Liver (tissue), 3 donors: ENCODE measurements at regions not wholly inside any gene's neighbourhood (a gene's known extent, or its start where the extent isn't known, plus 50 kb on each side); places are given as distances from the start of the nearest gene placed in this dataset.
"Not testable (repeated sequence)": the region's sequence is repeated elsewhere in the genome, so short reads cannot be mapped to it uniquely, and the experiment has no call there.

Source experiments
- RAD21 ChIP-seq, 2 donors: IDR thresholded peaks; 2 replicates each; pipeline ENCODE4 v1.6.1; 2016; ENCODE audit warnings: antibody characterized with exemption in 2 of 2, mild to moderate bottlenecking in 2 of 2
- YY1 ChIP-seq: IDR thresholded peaks from 2 replicates; pipeline ENCODE4 v1.6.1; 2016; ENCODE audit warnings: antibody characterized with exemption, mild to moderate bottlenecking
- TF ChIP-seq, protein P1 (sequence below): fragments of 150-350 bp; IDR thresholded peaks from 2 replicates; pipeline ENCODE4 v1.5.1; 2017; ENCODE audit warnings: improper control_type of control experiment, low read depth, low read length; ENCODE audit not compliant: missing input control
- TF ChIP-seq, protein P2 (sequence below): IDR thresholded peaks from 2 replicates; pipeline ENCODE4 v1.6.1; 2016; ENCODE audit warnings: antibody characterized with exemption
- donor health status: healthy.
- donor health status: healthy.

DNA sequence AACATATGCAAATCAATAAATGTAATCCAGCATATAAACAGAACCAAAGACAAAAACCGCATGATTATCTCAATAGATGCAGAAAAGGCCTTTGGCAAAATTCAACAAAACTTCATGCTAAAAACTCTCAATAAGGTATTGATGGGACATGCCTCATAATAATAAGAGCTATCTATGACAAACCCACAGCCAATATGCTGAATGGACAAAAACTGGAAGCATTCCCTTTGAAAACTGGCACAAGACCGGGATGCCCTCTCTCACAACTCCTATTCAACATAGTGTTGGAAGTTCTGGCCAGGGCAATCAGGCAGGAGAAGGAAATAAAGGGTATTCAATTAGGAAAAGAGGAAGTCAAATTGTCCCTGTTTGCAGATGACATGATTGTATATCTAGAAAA is 2148.1 kb upstream of the DEFB115 start:
- TF ChIP-seq, protein P1, sequence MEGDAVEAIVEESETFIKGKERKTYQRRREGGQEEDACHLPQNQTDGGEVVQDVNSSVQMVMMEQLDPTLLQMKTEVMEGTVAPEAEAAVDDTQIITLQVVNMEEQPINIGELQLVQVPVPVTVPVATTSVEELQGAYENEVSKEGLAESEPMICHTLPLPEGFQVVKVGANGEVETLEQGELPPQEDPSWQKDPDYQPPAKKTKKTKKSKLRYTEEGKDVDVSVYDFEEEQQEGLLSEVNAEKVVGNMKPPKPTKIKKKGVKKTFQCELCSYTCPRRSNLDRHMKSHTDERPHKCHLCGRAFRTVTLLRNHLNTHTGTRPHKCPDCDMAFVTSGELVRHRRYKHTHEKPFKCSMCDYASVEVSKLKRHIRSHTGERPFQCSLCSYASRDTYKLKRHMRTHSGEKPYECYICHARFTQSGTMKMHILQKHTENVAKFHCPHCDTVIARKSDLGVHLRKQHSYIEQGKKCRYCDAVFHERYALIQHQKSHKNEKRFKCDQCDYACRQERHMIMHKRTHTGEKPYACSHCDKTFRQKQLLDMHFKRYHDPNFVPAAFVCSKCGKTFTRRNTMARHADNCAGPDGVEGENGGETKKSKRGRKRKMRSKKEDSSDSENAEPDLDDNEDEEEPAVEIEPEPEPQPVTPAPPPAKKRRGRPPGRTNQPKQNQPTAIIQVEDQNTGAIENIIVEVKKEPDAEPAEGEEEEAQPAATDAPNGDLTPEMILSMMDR: not testable (repeated sequence)
- TF ChIP-seq RAD21 (IDR thresholded peaks at IDR 0.05); YY1: not testable (repeated sequence)
- TF ChIP-seq, protein P2, sequence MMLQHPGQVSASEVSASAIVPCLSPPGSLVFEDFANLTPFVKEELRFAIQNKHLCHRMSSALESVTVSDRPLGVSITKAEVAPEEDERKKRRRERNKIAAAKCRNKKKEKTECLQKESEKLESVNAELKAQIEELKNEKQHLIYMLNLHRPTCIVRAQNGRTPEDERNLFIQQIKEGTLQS: not testable (repeated sequence)
